Stimulated activated CD8-positive, alpha-beta memory T cell treated with anti-CD3 and anti-CD28 coated beads, Interleukin-12 subunit alpha, Interleukin-12 subunit beta, amount 100 ng/mL, for 24 hours (primary cell): ENCODE measurements at regions not wholly inside any gene's neighbourhood (a gene's known extent, or its start where the extent isn't known, plus 50 kb on each side); places are given as distances from the start of the nearest gene placed in this dataset.
"Not testable (repeated sequence)": the region's sequence is repeated elsewhere in the genome, so short reads cannot be mapped to it uniquely, and the experiment has no call there.

ENCODE experiments used
- DNase-seq: peaks from one replicate; pipeline ENCODE4 v3.0.0-alpha.2; 2020; ENCODE audit errors: extremely low read depth

- DNase-seq = no peak
Measured at GRCh38 chr18:78812067-78812466, 167.6 kb upstream of the SALL3 start.

GRCh38 chr18:78813156-78813555, 166.5 kb upstream of the SALL3 start:
- no peak for DNase-seq

- DNase-seq = no peak
Measured at GRCh38 chr18:78813936-78814710, 165.5 kb upstream of the SALL3 start.

- no peak for DNase-seq
Measured at GRCh38 chr18:78814766-78815165, 164.9 kb upstream of the SALL3 start.

- DNase-seq = no peak
Measured at GRCh38 chr18:78816114-78816513, 163.5 kb upstream of the SALL3 start.

GRCh38 chr18:78816916-78817315, 162.7 kb upstream of the SALL3 start:
- DNase-seq = no peak

- no peak for DNase-seq
Measured at GRCh38 chr18:78818495-78818894, 161.1 kb upstream of the SALL3 start.

GRCh38 chr18:78818961-78819360, 160.7 kb upstream of the SALL3 start:
- no peak for DNase-seq

GRCh38 chr18:78820161-78820834, 159.3 kb upstream of the SALL3 start:
- no peak for DNase-seq

GRCh38 chr18:78821396-78821795, 158.2 kb upstream of the SALL3 start:
- no peak for DNase-seq

GRCh38 chr18:78822171-78822948, 157.3 kb upstream of the SALL3 start:
- DNase-seq = no peak

GRCh38 chr18:78822949-78823285, 156.7 kb upstream of the SALL3 start:
- DNase-seq = no peak

- DNase-seq = no peak
Measured at GRCh38 chr18:78825168-78825567, 154.4 kb upstream of the SALL3 start.

- no peak for DNase-seq
Measured at GRCh38 chr18:78826631-78827030, 153.0 kb upstream of the SALL3 start.

- no peak for DNase-seq
Measured at GRCh38 chr18:78827141-78827540, 152.5 kb upstream of the SALL3 start.

GRCh38 chr18:78828131-78828530, 151.5 kb upstream of the SALL3 start:
- DNase-seq = no peak

GRCh38 chr18:78829026-78829425, 150.6 kb upstream of the SALL3 start:
- not testable (repeated sequence) for DNase-seq

- DNase-seq = no peak
Measured at GRCh38 chr18:78830161-78830560, 149.5 kb upstream of the SALL3 start.

- DNase-seq = no peak
Measured at GRCh38 chr18:78830826-78831225, 148.8 kb upstream of the SALL3 start.

- DNase-seq = no peak
Measured at GRCh38 chr18:78831603-78832002, 148.0 kb upstream of the SALL3 start.

GRCh38 chr18:78833833-78834232, 145.8 kb upstream of the SALL3 start:
- DNase-seq = no peak

- DNase-seq = no peak
Measured at GRCh38 chr18:78836838-78837237, 142.8 kb upstream of the SALL3 start.

GRCh38 chr18:78837754-78838153, 141.9 kb upstream of the SALL3 start:
- no peak for DNase-seq
